ENCODE measurements at regions not wholly inside any gene's neighbourhood (a gene's known extent, or its start where the extent isn't known, plus 50 kb on each side); places are given as distances from the start of the nearest gene placed in this dataset.

- H3K4me1 ChIP-seq: no peaks in the 10 kb centered on the region
- TF ChIP-seq CTCF (IDR thresholded peaks at IDR 0.05 in 8 of 11, conservative IDR thresholded peaks at IDR 0.05 in 3 of 11) (no peak), POLR2AphosphoS5 (IDR thresholded peaks at IDR 0.05) (no peak), POLR2A (IDR thresholded peaks at IDR 0.05) (no peak)
- no peak overlapping the region for H3K4me3 ChIP-seq
- no peaks in the 10 kb centered on the region for H3K27me3 ChIP-seq (replicated peaks in 1 of 7)
- intact Hi-C loops (cut with DNase I; ENCODE audit: low total_unique reads): no loop called here
- no peak for DNase-seq
- H3K36me3 ChIP-seq: no peaks in the 10 kb centered on the region
- 67 to 86% (median 71%) methylated on average over 3 of the region's 3 CpGs for WGBS, 5 donors
- no peak overlapping the region for H3K27ac ChIP-seq
- peaks cover 0 to 5% (median 0%) of the 10 kb centered on the region in 8 donors for H3K9me3 ChIP-seq
Observed at GRCh38 chr4:157898836-157899605, 273.8 kb downstream of the GASK1B start.

GRCh38 chr4:157897855-157898370 lies 274.9 kb downstream of the GASK1B start:
- H3K4me1 ChIP-seq: no peaks in the 10 kb centered on the region
- DNase-seq: no peak
- no peak overlapping the region for H3K27ac ChIP-seq
- H3K4me3 ChIP-seq: no peak overlapping the region
- intact Hi-C loops (cut with DNase I; ENCODE audit: low total_unique reads): no loop called here
- no peaks in the 10 kb centered on the region for H3K36me3 ChIP-seq
- TF ChIP-seq POLR2AphosphoS5 (IDR thresholded peaks at IDR 0.05) (no peak), POLR2A (IDR thresholded peaks at IDR 0.05) (no peak), CTCF (IDR thresholded peaks at IDR 0.05 in 8 of 11, conservative IDR thresholded peaks at IDR 0.05 in 3 of 11) (no peak)
- peaks cover 0 to 5% (median 0%) of the 10 kb centered on the region in 8 donors for H3K9me3 ChIP-seq
- no peaks in the 10 kb centered on the region for H3K27me3 ChIP-seq (replicated peaks in 1 of 7)

GRCh38 chr4:157896726-157897125 lies 276.1 kb downstream of the GASK1B start:
- Histone ChIP-seq H3K27me3 (replicated peaks in 1 of 7) (no peaks in the 10 kb centered on the region), H3K4me1 (no peaks in the 10 kb centered on the region), H3K27ac (no peak overlapping the region), H3K9me3 (peaks cover 0 to 3% (median 0%) of the 10 kb centered on the region in 8 donors), H3K36me3 (no peaks in the 10 kb centered on the region), H3K4me3 (no peak overlapping the region)
- intact Hi-C loops (cut with DNase I; ENCODE audit: low total_unique reads): no loop called here
- TF ChIP-seq POLR2AphosphoS5 (IDR thresholded peaks at IDR 0.05): no peak
- TF ChIP-seq POLR2A (IDR thresholded peaks at IDR 0.05): no peak
- 75 to 81% (median 79%) methylated on average over 3 of the region's 3 CpGs for WGBS, 5 donors
- no peak for DNase-seq

GRCh38 chr4:157895205-157895604 lies 277.6 kb downstream of the GASK1B start:
- no peaks in the 10 kb centered on the region for H3K9me3 ChIP-seq
- no peaks in the 10 kb centered on the region for H3K27me3 ChIP-seq (replicated peaks in 1 of 7)
- intact Hi-C loops (cut with DNase I; ENCODE audit: low total_unique reads): no loop called here
- WGBS, 5 donors: 66 to 78% (median 74%) methylated on average over 4 of the region's 4 CpGs
- no peaks in the 10 kb centered on the region for H3K4me1 ChIP-seq
- TF ChIP-seq POLR2AphosphoS5 (IDR thresholded peaks at IDR 0.05) (no peak), CTCF (IDR thresholded peaks at IDR 0.05 in 8 of 11, conservative IDR thresholded peaks at IDR 0.05 in 3 of 11) (no peak), POLR2A (IDR thresholded peaks at IDR 0.05) (no peak)
- no peak overlapping the region for H3K27ac ChIP-seq
- no peak overlapping the region for H3K4me3 ChIP-seq
- DNase-seq: no peak
- H3K36me3 ChIP-seq: no peaks in the 10 kb centered on the region

All from spleen (tissue), 11 donors.